ENCODE measurements at regions not wholly inside any gene's neighbourhood (a gene's known extent, or its start where the extent isn't known, plus 50 kb on each side); places are given as distances from the start of the nearest gene placed in this dataset.
"Not testable (repeated sequence)": the region's sequence is repeated elsewhere in the genome, so short reads cannot be mapped to it uniquely, and the experiment has no call there.

- DNase-seq (ENCODE audit: low read depth in 2 of 2), result no peak
Observed at GRCh38 chr13:90565985-90566713, 781.3 kb upstream of the MIR17HG start.

GRCh38 chr13:90568165-90568564, 779.3 kb upstream of the MIR17HG start:
- DNase-seq (ENCODE audit: low read depth in 2 of 2), result no peak

DNA sequence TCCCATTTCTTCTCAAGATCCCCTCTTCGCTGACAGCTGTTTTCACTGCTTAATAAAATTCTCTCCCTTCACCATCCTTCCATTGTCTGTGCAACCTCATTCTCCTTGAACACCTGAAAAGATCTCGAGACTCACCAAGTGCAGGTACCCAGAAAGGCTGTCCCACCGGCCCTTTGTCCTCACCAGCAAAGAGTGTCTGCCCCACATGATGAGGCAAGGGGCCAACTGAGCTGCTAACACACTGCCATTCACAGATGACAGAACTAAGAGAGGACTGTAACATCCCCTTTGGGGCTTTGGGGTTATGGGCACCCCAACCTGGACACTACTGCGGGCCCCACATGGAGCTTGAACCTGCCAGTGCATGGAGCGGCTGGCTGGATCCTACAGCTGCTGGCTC, 771.4 kb upstream of the MIR17HG start:
- no peak for DNase-seq (ENCODE audit: low read depth in 2 of 2)

- no peak for DNase-seq (ENCODE audit: low read depth in 2 of 2)
Observed at GRCh38 chr13:90577726-90578125, 769.8 kb upstream of the MIR17HG start.

DNA sequence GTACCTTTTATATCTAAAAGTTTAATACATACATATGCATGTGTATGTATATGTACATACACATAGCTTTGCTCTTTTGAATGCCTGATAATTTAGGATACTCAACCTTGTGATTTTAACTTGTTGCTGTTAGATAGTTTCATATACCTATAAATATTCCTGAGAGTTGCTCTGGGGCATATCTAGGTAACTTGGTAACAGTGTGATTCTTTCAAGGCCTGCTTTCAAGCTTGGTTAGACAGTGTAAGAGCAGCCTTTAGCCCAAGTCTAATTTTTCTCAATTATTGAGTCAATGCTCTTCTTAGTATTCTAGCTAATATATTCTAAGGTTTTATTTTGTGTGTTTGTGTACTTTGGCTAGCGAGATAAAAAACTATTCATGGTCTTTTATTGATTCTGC, 762.1 kb upstream of the MIR17HG start:
- DNase-seq (ENCODE audit: low read depth in 2 of 2), result no peak

- DNase-seq (ENCODE audit: low read depth in 2 of 2), result no peak
Observed at GRCh38 chr13:90591260-90591926, 756.1 kb upstream of the MIR17HG start.

DNA sequence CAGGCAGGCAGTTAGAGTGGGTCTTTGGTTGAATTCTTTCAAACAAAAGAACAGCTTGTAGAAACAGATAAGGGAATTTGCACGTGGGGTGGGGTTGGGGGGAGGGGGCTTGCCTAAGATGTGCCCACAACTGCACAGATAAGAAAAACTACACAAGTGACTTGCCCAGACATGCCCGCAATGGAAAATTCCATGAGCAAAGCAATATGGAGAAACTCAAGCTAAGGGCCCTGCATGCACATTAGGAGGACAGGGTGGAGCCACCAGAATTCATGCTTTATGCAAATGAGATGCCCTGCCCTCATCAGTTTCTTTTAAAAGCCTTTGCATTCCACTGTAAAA, 755.6 kb upstream of the MIR17HG start:
- DNase-seq (ENCODE audit: low read depth in 2 of 2), result no peak

- no peak for DNase-seq (ENCODE audit: low read depth in 2 of 2)
Observed at GRCh38 chr13:90592943-90593342, 754.5 kb upstream of the MIR17HG start.

DNA sequence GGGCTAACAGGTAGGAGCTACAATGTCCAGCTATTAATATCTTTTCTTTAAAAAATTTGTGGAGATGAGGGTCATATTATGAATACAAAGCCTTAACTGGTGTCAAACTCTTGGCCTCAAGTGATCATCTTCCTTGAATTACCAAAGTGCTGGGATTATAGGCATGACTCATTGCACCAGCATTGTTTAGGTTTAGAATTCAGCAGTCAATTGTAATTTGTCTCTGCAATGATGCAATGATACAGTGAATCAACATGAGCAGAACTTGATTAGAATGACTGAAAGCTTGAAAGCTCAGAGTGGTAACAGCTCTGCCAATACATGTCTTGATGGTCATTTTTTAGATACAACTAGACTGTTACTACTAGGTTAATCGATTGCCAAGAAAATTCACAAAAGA, 752.8 kb upstream of the MIR17HG start:
- no peak for DNase-seq (ENCODE audit: low read depth in 2 of 2)

DNA sequence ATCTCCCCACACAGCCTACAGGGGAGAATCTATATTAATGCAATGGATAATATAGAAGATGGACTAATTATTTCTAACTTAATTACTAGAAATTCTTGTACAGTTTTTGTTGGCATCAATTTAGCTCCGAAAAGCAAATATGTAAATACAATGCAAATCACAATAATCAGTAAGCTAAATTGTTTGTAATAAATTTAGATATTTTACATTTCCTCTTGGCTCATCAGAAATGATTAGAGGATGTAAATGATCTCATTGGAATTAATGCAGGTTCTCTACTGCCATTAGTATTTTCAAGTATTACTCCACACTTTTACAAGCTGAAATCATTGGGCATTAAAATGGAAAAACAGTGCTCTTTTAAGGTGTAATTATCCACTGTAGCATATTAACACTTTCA, 741.8 kb upstream of the MIR17HG start:
- DNase-seq (ENCODE audit: low read depth in 2 of 2), result no peak

- DNase-seq (ENCODE audit: low read depth in 2 of 2), result not testable (repeated sequence)
Observed at GRCh38 chr13:90606921-90607320, 740.6 kb upstream of the MIR17HG start.

DNA sequence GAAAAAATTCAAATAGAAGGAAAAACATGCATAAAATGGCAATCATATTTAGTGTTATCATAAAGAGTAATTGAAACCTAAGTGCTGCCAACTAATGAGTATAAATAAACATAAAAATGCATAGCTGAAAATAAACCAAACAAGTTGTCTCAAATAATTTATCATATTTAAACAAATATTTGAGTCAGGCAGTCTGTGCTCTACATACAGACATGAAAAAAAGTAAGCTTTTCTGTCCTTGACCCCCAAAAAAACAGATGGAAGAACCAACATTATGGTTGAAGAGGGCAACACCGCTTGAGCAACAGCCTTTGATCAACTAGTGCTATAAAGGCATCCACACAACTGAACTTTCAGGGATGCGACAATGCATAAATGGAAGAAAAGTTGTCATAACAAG, 735.1 kb upstream of the MIR17HG start:
- no peak for DNase-seq (ENCODE audit: low read depth in 2 of 2)

DNA sequence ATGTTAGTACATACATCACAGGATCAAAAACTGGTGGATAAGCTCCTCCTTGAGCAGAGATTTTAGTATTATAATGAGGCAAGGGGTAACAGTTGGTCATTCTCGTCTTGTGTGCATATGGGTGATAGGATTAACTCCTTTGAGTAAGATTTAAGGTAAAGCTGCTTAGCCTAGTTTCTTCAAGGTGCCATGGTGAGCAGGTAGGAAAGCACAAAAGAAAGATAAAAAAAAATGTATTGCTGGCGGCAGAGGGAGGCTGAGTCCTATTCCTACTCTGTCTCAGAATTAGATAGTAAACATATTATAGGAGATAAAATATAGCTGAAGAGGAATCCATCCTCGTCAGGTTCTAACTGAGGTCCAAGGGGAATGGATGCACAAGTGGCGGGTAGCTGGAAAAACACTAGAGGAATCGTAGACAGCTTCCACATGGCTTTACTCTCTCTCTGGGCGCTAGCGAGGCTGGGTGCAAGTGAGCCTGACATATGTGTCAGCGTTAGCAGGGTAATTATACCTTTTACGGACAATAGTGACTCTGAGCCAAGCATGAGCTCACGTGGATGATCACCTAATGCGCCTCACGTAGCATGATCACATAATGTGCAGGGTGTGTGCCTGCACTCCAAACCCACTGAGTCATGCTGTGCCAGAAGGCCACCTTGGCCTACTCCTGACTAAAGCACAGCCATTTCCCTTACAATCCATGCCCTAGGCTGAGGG, 734.3 kb upstream of the MIR17HG start:
- DNase-seq (ENCODE audit: low read depth in 2 of 2), result no peak

GRCh38 chr13:90615236-90615635, 732.3 kb upstream of the MIR17HG start:
- DNase-seq (ENCODE audit: low read depth in 2 of 2), result no peak

- no peak for DNase-seq (ENCODE audit: low read depth in 2 of 2)
Observed at GRCh38 chr13:90615767-90616166, 731.7 kb upstream of the MIR17HG start.

DNA sequence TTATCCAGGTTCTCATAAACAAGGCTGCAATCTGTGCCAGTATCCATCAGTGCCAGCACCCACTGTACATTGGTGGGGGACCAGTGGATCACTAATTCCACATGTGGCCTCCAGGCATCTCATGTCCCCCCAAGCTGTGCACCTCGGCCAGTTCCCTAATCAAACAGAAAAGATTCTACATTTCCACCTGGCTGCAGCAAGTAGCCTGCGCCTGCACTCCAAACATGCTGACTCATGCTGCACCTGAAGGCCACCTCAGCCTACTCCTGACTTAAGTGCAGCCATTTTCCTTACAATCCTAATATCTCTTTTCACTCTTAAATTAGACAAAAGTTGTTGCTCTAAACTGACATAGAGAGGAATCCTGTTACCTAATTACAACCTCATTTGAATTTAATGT, 729.4 kb upstream of the MIR17HG start:
- no peak for DNase-seq (ENCODE audit: low read depth in 2 of 2)

- DNase-seq (ENCODE audit: low read depth in 2 of 2), result no peak
Observed at GRCh38 chr13:90622541-90622940, 724.9 kb upstream of the MIR17HG start.

GRCh38 chr13:90623318-90624011, 724.0 kb upstream of the MIR17HG start:
- no peak for DNase-seq (ENCODE audit: low read depth in 2 of 2)

DNA sequence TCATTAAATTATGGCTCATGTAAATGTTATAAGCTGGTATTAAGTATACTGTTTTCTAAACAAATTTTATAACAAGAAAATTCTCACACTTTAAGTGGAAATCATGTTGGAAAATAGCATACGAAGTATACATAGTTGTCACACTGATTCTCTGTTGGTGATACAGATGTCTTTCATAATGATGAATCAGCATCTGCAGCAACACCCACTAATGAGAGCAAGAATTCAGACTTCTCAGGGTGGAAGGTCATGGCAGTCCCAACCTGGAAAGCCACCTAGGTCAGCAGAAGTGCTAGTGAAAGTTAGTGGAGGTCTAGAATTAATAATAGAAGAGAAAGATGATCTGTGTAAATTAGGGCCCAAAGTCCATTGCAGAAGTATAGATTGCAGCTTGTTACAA, 719.7 kb upstream of the MIR17HG start:
- DNase-seq (ENCODE audit: low read depth in 2 of 2), result no peak

DNA sequence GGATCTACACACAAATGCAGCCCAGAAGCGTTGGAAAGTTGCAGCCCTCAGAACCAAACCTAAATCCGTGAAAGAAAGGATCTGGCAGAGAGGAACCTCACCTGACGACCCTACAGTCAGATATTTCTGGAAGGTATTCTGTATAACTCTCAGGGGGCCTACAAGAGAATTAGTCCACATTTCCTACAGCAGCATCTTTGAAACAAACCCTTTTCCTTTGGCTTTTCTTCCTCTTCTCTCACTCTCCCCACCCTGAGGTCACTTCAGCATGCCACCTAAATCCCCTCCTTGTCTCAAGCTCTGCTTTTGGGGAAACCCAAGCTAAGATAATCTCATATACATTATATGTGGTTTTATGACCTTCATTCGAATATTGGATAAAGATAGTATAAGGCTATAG, 719.0 kb upstream of the MIR17HG start:
- no peak for DNase-seq (ENCODE audit: low read depth in 2 of 2)

DNA sequence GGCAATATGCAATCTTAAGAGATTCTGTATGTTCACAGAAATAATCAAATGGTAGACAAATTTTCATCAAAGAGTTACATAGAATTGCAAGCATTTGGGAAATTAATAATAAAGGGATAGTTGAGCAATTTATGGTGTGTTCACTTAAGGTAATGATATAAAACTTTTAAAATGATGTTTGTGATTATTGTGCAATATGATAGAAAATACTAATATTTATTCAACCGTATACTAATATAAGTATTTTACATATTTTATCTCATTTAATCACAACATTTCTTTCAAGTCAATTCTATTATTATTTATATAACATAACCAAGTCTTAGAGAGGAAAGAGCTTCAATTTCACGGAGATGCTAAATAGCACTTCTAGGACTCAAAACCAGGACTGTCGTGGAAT, 716.8 kb upstream of the MIR17HG start:
- no peak for DNase-seq (ENCODE audit: low read depth in 2 of 2)

- no peak for DNase-seq (ENCODE audit: low read depth in 2 of 2)
Observed at GRCh38 chr13:90632184-90632583, 715.3 kb upstream of the MIR17HG start.

DNA sequence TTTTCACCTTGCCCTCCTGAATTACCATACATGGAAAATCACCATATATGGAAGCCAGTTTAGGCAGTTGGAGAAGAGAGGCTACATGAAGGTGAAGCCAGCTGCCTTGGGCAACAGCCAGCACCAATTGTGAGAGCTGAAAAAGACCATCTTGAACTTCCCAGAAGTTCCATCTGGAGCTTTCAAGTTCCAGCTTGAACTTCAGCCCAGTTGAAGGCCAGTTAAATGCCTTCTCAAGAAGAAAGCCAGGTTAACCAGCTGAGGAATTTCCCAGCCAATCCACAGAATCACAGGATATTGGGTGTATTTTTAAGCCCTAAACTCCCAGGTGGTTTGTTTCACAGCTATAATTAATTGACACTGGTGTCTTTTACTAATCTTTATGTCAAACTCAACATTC, 713.6 kb upstream of the MIR17HG start:
- no peak for DNase-seq (ENCODE audit: low read depth in 2 of 2)
